Tibial nerve (tissue), 4 donors: ENCODE measurements at regions not wholly inside any gene's neighbourhood (a gene's known extent, or its start where the extent isn't known, plus 50 kb on each side); places are given as distances from the start of the nearest gene placed in this dataset.
A peak's percentile ranks its signal among the peaks of the same experiment; 100 is the strongest.

Experiments
- DNase-seq, 2 donors: peaks; one replicate each; pipeline ENCODE4 v3.0.0-alpha.2; 2019; ENCODE audit warnings: low spot score in 2 of 2
- H3K27ac ChIP-seq, 4 donors: fragments of 200-600 bp; sonication (generic) in 3 of 4; one replicate each; pipeline ENCODE4 v1.5.1; 2017 to 2019; ENCODE audit warnings: mild to moderate bottlenecking in 1 of 4
- H3K27me3 ChIP-seq, 2 donors: fragments of 200-600 bp; sonication (generic) in 1 of 2; one replicate each; pipeline versions ENCODE4 v1.5.1 to v1.6.0; 2017 to 2019
- H3K36me3 ChIP-seq, 3 donors: fragments of 200-600 bp; sonication (generic); one replicate each; pipeline ENCODE4 v1.5.1; 2018 to 2019
- H3K4me1 ChIP-seq, 4 donors: fragments of 200-600 bp; sonication (generic) in 3 of 4; one replicate each; pipeline ENCODE4 v1.5.1; 2017 to 2019
- H3K4me3 ChIP-seq, 4 donors: fragments of 200-600 bp; sonication (generic) in 3 of 4; one replicate each; pipeline ENCODE4 v1.5.1; 2017 to 2019; ENCODE audit warnings: mild to moderate bottlenecking in 1 of 4, moderate library complexity in 1 of 4
- H3K9me3 ChIP-seq, 4 donors: fragments of 200-600 bp; sonication (generic) in 3 of 4; one replicate each; pipeline ENCODE4 v1.5.1; 2017 to 2019
- EP300 ChIP-seq, 2 donors: sonication (generic); formaldehyde crosslinking; IDR thresholded peaks; one replicate each; pipeline ENCODE4 v1.6.1; 2017; ENCODE audit warnings: antibody characterized with exemption in 2 of 2, mild to moderate bottlenecking in 1 of 2
- POLR2A ChIP-seq, 2 donors: fragments of 450-650 bp; IDR thresholded peaks; one replicate each; pipeline ENCODE4 v1.6.1; 2017; ENCODE audit warnings: antibody characterized with exemption in 2 of 2, mild to moderate bottlenecking in 2 of 2, moderate library complexity in 2 of 2
- WGBS, 2 donors: methylation state at CpG; one replicate each; pipeline ENCODE4 v1.1.5; 2018; 5-methylcytosine and 5-hydroxymethylcytosine counted together
- TF ChIP-seq, protein P1 (sequence below), 5 experiments: fragments of 200-600 bp in 3 of 5; fragments of 450-650 bp in 2 of 5; sonication (generic) in 3 of 5; IDR thresholded peaks; one replicate each; pipeline ENCODE4 v1.5.1; 2016 to 2019; ENCODE audit warnings: antibody characterized with exemption in 5 of 5, mild to moderate bottlenecking in 3 of 5, moderate library complexity in 2 of 5

DNA sequence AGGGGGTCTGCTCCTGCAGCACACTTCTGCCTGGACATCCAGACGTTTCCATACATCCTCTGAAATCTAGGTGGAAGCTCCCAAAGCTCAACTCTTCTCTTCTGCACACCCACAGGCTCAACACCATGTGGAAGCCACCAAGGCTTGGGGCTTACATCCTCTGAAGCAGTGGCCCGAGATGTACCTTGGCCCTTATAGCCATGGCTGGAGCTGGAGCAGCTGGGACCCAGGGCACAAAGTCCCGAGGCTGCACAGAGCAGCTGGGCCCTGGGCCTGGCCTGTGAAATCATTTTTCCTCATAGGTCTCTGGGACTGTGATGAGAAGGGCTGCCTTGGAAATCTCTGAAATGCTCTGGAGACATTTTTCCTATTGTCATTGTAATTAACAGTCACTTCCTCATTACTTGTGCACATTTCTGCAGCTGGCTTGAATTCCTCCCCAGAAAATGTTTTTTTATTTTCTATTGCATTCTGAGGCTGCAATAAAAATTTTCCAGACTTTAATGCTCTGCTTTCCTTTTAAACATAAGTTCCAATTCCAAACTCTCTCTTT is 645.6 kb downstream of the RWDD3 start:
- WGBS, 2 donors: 78 to 83% methylated on average over 2 to 3 of the region's 3 CpGs
- DNase-seq: no peak
- no peak overlapping the region for H3K4me3 ChIP-seq
- TF ChIP-seq EP300 (IDR thresholded peaks at IDR 0.05): no peak
- no peak for TF ChIP-seq POLR2A (IDR thresholded peaks at IDR 0.05)
- TF ChIP-seq, protein P1, sequence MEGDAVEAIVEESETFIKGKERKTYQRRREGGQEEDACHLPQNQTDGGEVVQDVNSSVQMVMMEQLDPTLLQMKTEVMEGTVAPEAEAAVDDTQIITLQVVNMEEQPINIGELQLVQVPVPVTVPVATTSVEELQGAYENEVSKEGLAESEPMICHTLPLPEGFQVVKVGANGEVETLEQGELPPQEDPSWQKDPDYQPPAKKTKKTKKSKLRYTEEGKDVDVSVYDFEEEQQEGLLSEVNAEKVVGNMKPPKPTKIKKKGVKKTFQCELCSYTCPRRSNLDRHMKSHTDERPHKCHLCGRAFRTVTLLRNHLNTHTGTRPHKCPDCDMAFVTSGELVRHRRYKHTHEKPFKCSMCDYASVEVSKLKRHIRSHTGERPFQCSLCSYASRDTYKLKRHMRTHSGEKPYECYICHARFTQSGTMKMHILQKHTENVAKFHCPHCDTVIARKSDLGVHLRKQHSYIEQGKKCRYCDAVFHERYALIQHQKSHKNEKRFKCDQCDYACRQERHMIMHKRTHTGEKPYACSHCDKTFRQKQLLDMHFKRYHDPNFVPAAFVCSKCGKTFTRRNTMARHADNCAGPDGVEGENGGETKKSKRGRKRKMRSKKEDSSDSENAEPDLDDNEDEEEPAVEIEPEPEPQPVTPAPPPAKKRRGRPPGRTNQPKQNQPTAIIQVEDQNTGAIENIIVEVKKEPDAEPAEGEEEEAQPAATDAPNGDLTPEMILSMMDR (IDR thresholded peaks at IDR 0.05): no peak
- H3K36me3 ChIP-seq: no peaks in the 10 kb centered on the region
- H3K27me3 ChIP-seq: no peaks in the 10 kb centered on the region
- H3K27ac ChIP-seq: no peak overlapping the region
- no peaks in the 10 kb centered on the region for H3K9me3 ChIP-seq
- no peaks in the 10 kb centered on the region for H3K4me1 ChIP-seq

DNA sequence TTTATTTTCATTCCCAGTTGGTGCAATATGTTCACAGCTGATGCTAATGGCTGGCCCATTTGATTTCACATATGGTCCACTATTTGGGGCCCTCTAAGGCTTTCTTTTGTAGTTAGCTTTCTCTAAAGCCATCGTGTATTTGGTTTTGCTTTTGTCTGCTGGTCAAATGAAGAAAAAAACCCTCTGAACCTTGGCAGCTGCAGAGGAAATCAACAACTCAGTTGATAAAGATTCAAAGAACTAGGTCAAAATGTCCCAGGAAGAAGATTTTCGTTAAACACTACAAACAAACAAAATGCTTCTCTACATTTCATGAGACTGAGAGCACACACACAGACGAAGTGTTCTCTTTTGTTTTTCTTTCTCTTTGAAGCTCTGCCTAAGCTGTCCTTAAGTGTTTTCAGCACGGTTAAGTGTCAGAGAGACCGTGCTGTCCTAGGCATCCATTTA is 655.0 kb downstream of the RWDD3 start:
- no peak for DNase-seq
- no peaks in the 10 kb centered on the region for H3K27me3 ChIP-seq
- H3K36me3 ChIP-seq: no peaks in the 10 kb centered on the region
- 16% methylated on average over 5 of the region's 5 CpGs for WGBS, 2 donors
- no peaks in the 10 kb centered on the region for H3K9me3 ChIP-seq
- peak overlapping the region in 1 of 4 donors; percentile 9 for H3K27ac ChIP-seq
- no peak for TF ChIP-seq POLR2A (IDR thresholded peaks at IDR 0.05)
- TF ChIP-seq, protein P1 (IDR thresholded peaks at IDR 0.05): no peak
- no peak for TF ChIP-seq EP300 (IDR thresholded peaks at IDR 0.05)
- peak overlapping the region in 1 of 4 donors; percentile 21 for H3K4me3 ChIP-seq
- H3K4me1 ChIP-seq: peaks cover 0 to 5% (median 0%) of the 10 kb centered on the region in 4 donors

DNA sequence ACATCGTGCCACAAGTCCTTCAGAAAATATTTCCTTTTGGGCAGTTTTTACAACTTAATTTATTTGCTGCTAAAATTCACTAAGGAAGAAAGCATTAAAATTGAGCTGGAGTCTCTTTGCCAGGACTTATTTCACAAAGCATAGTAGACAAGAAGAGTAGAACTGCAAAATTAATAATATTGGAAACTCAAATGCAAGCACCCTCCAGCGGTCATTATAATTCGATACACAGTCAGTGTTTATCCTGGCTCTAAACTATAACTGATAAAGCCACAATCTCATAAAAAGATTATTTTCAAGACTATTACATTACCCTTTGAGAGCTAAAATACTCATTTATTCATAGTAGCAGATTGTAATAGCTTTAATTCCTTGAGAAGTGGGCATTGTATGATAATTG is 655.4 kb downstream of the RWDD3 start:
- Histone ChIP-seq H3K4me3 (peak overlapping the region in 1 of 4 donors; percentile 21), H3K9me3 (no peaks in the 10 kb centered on the region), H3K27ac (peak overlapping the region in 1 of 4 donors; percentile 9), H3K27me3 (no peaks in the 10 kb centered on the region), H3K4me1 (peaks cover 0 to 5% (median 0%) of the 10 kb centered on the region in 4 donors), H3K36me3 (no peaks in the 10 kb centered on the region)
- WGBS, 2 donors: 42 to 46% methylated on average over 3 of the region's 3 CpGs
- TF ChIP-seq, protein P1 (IDR thresholded peaks at IDR 0.05): no peak
- TF ChIP-seq POLR2A (IDR thresholded peaks at IDR 0.05) (no peak), EP300 (IDR thresholded peaks at IDR 0.05) (no peak)
- no peak for DNase-seq

DNA sequence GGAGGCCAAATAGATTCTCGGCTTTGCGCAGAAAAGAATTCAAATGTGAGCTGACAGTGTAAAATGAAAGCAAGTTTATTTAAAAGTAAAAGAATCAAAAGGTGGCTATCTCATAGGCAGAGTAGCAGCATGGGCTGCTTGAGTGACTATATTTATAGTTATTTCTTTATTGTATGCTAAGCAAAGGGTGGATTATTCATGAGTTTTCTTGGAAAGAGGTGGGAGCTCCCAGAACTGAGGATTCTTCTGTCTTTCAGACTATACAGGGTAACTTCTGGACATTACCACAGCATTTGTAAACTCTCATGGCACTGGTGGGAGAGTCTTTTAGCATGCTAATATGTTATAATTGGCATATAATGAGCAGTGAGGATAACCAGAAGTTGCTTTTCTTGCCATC is 659.9 kb downstream of the RWDD3 start:
- DNase-seq: no peak
- H3K4me1 ChIP-seq: peaks cover 0 to 5% (median 0%) of the 10 kb centered on the region in 4 donors
- no peaks in the 10 kb centered on the region for H3K9me3 ChIP-seq
- WGBS, 2 donors: 97 to 98% methylated on average over 2 of the region's 2 CpGs
- no peaks in the 10 kb centered on the region for H3K27me3 ChIP-seq
- H3K4me3 ChIP-seq: no peak overlapping the region
- H3K27ac ChIP-seq: no peak overlapping the region
- no peaks in the 10 kb centered on the region for H3K36me3 ChIP-seq
- TF ChIP-seq EP300 (IDR thresholded peaks at IDR 0.05): no peak
- TF ChIP-seq, protein P1 (IDR thresholded peaks at IDR 0.05): no peak
- TF ChIP-seq POLR2A (IDR thresholded peaks at IDR 0.05): no peak

DNA sequence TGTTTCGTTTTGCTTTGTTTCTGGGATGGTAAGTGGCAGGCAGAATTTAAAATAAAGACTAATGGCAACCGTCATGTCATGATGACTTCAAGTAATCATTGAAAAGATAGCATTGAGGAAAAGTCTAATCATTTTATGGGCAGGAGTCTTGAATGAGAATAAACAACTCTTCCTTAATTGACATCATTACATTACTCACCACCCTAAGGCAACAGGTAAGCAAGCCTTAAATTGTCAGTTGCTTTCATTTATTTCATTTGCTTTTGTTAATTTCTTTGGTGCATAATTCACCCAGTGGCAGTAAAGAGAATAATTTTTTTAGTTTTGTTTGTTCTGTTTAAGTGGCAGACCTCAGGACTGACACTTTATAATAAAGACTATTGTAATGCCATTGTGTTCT is 669.0 kb downstream of the RWDD3 start:
- no peak overlapping the region for H3K4me3 ChIP-seq
- H3K36me3 ChIP-seq: no peaks in the 10 kb centered on the region
- no peaks in the 10 kb centered on the region for H3K4me1 ChIP-seq
- DNase-seq: no peak
- H3K27me3 ChIP-seq: no peaks in the 10 kb centered on the region
- no peak overlapping the region for H3K27ac ChIP-seq
- TF ChIP-seq, protein P1 (IDR thresholded peaks at IDR 0.05): no peak
- TF ChIP-seq EP300 (IDR thresholded peaks at IDR 0.05) (no peak), POLR2A (IDR thresholded peaks at IDR 0.05) (no peak)
- 70 to 81% methylated on average over 2 of the region's 2 CpGs for WGBS, 2 donors
- H3K9me3 ChIP-seq: no peaks in the 10 kb centered on the region
